DMS 273 (cell line): ENCODE measurements at regions not wholly inside any gene's neighbourhood (a gene's known extent, or its start where the extent isn't known, plus 50 kb on each side); places are given as distances from the start of the nearest gene placed in this dataset.
"Not testable (repeated sequence)": the region's sequence is repeated elsewhere in the genome, so short reads cannot be mapped to it uniquely, and the experiment has no call there.

Experiments
- DNase-seq: peaks from one replicate; lab custom pipeline; 2025; ENCODE audit not compliant: unreplicated experiment; lab: John Stamatoyannopoulos, UW

DNA sequence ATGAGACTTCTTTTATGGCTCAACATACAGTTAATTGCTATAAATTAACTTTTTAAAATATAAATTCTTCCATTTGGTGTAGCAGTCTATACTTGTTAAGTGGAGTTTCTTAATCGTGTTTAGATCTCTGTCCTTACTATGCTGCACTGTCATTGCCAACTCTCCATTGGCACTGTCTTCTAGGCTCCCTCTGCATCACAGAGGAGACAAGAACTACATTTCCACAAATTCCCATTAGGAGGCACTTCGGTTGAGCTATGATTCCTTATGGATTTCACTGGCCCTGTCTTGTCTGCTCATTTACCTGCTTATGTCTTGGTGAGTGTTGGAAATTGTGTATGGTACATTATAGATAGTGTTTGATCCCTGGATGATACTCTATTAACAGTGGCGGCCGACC is 630.9 kb upstream of the ATXN7L3B start:
- no peak for DNase-seq

DNA sequence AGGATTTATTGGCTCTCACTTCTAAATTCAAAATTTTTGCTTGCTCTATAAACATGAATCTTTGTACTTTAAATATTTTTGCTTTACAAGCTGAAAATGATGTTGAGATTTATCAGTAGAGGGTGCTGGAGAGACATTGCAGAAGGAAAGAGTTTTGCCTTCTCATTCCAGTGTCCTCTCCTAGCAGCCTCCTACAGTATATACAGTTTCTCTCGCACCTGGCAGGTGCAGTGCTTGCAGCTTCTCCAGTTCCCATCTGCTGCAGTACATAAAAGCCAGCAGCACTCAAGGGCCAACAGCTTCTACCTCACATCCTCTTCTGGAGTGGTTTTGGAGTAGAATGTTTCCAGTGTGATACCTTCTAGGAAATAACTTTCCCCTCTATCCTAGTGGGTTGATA is 601.8 kb upstream of the ATXN7L3B start:
- peak; percentile 17 for DNase-seq

DNA sequence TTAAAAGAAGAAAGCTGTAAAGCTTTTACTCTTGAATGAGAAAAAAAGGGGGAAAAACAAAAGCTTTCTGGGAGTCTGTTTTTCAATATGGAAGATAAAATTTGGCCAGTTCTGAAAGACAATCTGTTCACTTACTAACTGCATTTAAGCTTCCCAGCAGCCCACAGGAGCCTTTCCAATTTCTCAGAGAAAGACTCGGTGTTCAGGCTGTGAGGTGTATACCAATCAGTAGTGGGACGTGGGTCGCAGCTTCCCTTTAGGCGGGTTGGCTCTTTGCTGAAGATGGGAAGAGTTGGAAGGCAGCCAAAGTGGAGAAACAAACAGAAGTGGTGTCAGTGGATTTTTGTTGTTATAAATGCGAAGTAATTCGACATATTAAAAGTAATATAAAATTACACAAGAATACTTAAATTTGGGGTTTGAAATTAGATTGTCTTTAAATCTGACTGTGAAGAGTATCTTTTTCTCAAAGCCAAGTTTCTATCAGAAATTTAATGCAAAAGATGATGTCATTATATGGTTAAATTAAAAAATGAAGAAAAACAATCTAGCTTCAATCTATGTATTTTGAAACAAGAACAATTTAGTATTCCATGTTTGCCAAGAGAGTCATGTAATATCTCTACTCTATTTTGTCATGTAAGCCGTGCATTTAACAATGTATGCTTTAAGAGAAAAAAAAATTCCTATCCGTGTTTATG is 590.2 kb upstream of the ATXN7L3B start:
- DNase-seq, result no peak

DNA sequence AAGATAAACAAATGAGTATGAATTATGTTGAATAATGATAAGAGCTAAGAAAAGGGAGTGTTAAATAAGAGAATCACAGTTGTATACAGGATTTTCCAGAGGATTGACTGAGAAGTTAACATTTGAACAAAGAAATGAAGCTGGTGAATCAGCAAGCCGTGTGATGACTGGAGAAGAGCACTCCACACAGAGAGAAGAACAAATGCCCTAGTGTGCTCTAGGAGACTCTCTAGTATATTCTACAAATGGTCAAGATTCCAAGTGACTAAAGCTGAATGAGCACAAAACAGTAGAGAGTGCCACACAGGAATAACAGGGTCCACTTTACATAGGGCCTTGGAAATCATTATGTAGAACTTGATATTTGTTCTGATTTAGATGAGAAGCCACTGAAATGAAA is 587.1 kb upstream of the ATXN7L3B start:
- no peak for DNase-seq

DNA sequence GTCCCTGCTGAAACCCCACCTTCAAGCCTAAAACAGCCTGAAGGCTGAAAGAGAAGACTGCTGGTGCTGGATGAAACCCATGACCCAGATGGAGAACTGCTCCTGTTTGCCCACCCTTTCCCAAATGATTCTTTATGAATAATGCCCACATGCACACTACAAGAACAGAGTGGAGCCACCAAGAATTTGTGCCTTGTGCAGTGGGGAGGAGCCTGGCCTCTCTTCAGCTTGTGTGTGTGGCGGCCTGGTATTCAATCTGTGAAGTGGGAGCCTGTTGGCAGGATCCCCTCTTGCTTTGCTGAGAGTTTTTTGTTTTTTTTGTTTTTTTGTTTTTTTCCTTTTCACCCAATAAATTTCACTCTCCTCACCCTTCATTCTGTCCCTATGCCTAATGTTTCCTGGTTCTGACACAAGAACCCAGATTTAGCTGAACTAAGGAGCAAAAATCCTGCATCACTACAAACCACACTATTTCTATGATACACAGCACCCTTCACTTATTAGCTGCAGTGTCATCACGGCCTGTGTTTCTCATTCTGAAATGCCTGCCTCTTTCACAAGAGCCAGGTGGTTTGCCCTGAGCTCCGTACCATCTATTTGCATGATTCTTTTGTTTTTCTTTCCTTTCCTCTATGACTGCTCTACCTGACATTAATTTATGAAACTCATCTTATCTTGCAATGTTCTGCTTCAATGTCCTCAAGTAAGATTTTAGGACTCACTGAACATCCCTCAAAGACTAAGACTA is 585.5 kb upstream of the ATXN7L3B start:
- no peak for DNase-seq

DNA sequence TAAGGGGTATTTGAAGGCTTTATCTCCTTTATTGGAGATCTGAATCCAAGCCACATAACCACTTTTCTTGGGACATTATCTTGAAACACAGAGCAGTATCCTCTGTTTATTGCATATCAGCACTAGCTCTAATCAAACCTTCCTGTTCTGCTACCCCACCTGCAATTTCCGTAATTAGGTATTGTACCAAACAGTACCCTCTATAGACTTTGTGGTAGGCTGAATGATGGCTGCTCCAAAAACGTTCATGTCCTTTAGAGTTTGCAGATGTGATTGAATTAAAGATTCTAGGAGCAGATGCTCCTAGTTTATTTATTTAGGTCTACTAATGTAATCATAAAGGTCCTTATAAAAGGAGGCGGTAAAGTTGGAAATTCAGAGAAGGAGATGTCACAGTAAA is 573.0 kb upstream of the ATXN7L3B start:
- DNase-seq, result no peak

DNA sequence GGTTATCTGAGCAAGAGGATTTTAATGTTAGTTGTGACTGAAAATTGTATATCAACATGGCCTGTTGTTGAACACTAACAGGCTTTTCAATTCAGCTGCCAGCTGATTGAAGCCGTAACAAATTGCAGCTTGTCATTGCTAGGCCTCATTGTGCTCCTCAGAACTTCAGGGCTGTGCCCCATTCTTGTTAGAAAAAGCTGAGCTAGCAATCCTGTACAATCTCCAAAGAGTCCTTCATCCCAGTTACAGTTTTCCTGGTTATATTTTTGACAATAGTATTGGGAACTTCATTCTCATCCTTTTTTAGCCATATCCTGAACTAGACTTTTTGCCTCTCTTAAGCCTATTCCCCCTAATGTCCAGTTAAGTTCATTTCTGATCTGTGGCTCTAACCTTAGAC is 564.1 kb upstream of the ATXN7L3B start:
- DNase-seq, result no peak

DNA sequence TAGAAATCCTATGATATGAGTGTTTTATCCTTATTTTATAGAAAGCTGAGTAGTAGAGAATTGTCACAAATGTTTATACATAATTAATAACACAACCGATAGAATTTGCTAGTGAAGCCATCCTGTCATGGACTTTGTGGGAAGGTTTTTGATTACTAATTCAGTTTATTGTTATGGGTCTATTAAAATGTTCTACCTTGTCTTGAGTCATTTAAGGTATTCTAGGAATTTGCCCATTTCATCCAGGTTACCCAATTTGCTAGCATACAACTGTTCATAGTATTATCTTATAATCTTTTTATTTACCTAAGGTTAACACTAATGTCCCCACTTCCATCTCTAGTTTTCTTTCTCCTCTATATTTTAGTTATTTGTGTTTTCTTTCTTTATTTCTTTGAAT is 553.1 kb upstream of the ATXN7L3B start:
- no peak for DNase-seq

DNA sequence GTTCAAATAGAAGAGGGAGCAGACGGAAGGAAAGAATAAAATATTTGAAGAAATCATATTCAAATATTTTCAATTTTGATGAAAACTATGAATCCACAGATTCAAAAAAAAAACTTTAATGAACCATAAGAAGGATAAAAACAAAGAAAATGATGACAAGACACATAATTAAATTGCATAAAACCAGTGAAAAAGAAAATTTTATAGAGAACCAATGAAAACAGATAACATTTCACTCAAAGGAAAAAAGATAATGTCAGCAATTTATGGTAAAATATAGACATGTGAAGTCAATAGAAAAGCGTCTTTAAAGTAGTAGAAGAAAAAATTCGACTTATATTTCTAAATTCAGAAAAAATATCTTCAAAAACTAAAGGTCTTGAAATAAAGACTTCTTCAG is 546.5 kb upstream of the ATXN7L3B start:
- DNase-seq, result no peak

DNA sequence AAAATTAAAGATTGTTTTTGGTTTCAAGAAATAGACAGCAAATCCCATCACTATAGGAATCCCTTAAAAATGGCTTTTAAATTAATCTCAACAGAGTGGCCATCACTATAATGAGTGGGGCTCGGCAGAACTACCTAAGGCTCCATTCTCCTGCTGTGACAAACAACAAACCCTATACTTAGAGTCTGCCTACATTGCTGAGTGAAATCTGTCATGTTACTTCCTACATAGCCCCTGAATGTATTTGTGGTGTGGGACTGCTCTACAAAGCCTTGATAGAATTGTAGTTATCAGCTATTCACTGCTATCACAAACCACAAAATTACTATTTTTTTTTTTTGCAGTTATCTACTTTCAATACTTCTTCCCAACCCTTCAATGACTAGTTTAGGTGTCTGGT is 538.7 kb upstream of the ATXN7L3B start:
- DNase-seq, result no peak

DNA sequence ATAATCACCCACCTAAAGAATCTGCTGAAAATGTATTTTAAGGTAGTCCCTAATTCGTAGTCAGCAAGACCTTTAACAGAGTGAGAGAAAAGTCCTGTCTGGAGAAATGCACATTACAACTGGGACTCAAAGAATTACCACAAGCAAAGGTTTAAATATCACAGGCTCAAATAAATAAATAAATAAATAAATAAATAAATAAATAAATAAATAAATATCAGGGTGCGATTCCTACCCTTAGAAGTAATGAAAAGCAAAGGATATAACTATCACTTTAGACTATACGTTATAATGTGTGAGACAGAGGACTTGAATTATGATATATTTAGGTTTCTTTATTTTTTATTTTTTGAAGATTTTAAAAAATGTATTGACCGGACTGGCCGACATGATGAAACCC is 522.5 kb upstream of the ATXN7L3B start:
- no peak for DNase-seq

DNA sequence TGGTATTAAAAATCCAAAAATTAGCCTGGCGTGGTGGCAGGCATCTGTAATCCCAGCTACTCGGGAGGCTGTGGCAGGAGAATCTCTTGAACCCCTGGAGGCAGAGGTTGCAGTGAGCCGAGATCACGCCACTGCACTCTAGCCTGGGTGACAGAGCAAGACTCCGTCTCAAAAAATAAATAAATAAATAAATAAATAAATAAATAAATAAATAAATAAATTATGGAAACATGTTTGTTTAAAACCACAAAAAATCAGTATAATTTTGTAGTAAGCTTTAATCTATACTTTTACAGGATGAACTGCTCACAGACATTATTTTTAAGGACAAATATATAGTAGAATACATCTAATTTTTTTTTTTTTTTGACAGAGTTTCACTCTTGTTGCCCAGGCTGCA is 521.3 kb upstream of the ATXN7L3B start:
- DNase-seq, result not testable (repeated sequence)

DNA sequence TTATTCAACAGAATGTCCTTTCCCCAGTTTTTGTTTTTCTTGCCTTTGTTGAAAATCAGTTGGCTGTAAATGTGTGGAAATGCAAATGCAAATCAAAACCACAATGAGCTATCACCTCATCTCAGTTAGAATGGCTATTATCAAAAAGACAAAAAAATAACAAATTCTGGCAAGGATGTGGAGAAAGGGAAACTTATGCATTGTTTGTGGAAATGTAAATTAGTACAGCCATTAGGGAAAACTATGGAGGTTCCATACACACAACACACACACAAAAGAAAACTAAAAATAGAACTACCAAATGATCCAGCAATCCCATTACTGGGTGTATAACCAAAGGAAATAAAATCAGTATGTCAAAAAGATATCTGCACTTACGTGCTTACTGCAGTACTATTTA is 518.8 kb upstream of the ATXN7L3B start:
- no peak for DNase-seq

DNA sequence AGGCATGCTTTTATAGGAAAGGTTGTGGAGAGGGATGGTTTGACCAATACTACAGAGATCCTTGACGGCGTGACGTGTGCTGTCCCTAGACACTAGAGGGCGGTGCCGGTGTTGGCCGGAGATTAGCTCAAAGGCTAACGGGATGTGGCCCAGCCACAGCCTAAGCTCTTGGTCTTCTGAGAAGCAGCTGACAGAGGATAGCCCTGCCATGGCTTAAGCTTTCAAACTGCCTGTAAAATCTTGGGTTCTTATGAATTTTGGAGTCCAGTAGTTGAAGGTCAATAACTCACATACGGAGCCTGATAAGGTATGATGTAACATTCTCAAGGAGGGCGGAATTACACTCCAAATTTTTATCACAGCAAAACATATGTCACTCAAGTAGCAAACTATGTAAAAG is 515.7 kb upstream of the ATXN7L3B start:
- DNase-seq, result peak; percentile 62

DNA sequence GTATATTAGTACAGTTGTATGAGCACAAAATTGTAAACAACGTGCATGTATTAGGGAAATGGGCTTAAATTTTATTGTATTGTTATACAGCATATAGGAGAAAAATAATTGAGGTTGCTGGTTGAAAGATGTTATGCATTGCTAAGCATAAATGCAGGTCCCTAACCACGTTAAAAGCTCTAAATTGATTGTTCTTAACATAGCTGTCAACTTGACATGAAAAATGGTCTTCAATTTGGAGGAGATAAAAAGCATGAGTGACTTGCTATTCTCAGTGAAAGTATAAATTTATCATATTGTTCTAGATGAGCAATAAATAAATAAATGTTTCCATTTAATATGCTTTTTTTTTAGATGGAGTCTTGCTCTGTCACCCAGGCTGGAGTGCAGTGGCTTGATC is 506.6 kb upstream of the ATXN7L3B start:
- DNase-seq, result no peak

DNA sequence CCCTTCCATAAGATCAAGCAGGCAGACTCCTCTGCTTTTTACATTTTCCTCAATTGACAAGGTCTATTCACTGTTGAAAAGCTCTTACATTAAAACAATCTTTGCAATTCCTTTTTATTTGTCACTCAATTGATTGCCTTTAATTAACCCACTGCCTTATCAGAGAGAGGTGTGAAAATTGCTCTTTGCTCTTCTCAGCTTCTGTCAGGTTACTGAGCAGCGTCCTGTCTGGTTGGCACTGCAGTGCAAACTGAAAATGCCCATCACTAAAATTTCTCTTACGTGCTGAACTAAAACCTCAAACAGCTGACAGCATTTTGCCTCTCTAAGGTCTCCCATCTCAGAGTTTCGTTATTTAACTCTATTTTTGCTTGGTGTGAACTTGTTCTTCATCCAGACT is 504.1 kb upstream of the ATXN7L3B start:
- no peak for DNase-seq

DNA sequence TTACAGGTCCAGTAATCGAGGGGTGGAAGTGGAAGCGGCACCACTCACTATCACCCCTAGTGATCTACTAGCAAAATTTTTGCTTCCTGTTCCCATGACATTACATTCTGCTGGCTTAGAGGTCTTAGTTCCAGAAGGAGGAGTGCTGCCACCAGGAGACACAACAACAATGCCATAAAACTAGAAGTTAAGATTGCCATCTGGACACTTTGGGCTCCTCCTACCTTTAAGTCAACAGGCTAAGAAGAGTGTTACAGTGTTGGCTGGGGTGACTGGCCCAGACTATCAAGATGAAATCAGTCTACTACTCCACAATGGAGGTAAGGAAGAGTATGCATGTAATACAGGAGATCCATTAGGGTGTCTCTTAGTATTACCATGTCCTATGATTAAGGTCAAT is 498.5 kb upstream of the ATXN7L3B start:
- DNase-seq, result not testable (repeated sequence)

DNA sequence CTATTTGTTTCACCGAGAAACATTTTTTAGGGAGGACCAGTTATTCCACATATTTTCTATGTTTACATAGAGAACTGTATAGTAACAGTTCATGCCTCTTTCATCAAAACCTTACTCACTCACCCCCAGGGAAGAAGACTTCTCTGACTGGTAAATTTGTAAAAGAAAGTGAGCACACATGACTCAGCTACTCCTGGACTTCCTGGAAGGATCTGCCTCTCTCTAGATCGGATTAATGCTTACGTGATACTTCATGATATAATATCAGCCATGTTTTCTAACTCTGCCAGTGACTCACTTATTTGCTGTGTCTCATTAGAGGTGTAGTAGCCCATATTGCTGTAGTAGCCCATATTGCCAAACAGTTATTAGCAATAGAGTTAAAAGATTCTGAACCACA is 494.3 kb upstream of the ATXN7L3B start:
- no peak for DNase-seq

DNA sequence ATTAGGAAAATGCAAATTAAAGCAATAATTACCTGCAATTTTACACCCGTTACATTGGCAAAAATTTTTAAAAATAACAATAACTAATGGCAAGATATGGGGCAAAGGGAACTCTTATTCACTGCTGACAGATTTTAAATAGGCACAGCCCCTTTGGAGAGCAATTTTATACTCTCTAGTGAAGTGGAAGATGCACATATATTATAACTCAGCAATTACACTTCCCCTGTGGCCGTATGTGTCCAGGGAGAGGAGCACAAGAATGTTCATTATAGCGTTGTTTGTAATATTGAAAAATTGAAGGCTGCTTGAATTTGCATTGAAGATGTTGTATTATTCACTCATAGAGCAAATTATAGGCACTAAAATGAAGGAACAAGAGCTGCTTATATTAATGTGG is 488.3 kb upstream of the ATXN7L3B start:
- no peak for DNase-seq

DNA sequence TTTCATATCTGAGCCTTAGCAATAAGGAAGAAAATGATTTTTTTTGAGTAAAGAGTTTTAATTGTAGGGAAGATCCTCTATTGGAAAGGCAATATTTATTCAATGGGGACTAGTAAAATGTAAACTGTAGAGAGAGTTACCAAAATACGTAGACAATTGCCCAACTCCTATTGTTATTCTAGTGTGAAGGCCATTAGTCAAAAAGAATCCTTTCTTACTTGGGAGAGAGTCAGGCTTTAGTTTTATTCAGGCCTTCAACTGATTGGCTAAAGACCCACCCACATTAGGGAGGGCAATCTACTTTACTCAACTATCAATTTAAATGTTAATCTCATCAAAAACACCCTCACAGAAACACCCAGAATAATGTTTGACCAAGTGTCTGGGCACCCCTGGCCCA is 485.8 kb upstream of the ATXN7L3B start:
- no peak for DNase-seq

DNA sequence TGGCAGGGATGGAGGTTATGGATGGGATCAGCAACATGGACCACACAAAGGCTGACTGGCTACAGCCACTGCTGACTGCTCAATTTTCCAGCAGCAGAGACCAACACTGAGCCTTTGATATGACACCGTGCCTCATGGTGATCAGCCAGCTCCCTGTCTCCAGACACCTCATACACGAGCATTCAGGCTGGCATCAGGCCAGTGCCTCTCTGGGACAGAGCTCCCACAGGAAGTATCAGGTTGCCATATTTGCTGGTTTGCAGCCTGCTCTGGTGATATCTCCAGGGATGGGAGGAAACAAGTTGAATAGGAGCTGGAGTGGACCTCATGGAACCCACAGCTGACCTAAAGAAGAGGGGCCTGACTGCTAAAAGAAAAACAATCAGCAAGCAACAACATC is 471.2 kb upstream of the ATXN7L3B start:
- no peak for DNase-seq

DNA sequence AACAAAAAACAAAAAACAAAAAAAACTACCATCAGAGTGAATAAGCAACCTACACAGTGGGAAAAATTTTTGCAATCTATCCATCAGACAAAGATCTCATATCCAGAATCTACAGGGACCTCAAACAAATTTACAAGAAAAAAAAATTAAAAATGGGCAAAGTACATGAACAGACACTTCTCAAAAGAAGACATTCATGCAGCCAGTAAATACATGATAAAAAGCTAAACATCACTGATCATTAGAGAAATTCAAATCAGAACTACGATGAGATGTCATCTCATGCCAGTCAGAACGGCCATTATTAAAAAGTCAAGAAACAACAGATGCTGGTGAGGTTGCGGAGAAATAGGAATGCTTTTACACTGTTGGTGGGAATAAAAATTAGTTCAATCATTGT is 466.5 kb upstream of the ATXN7L3B start:
- DNase-seq, result no peak

DNA sequence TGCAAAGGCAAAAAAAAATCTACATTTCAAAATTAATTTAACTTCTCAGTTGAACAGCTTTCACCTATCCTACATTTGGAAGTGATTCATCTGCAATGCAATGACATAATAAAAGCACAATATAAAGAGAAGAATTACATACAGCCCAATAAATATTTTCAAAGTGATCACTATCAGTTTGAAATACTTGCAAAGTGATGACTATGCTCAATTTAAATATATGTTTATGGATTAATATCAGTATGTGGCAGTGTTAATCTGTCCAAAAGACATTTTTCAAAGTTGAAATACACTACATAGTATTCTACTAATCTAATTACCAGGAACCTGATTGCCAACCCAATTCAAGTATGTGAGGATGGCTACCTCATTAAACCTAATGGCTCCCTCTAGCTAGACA is 460.7 kb upstream of the ATXN7L3B start:
- DNase-seq, result no peak
